8988T (cell line): ENCODE measurements at regions not wholly inside any gene's neighbourhood (a gene's known extent, or its start where the extent isn't known, plus 50 kb on each side); places are given as distances from the start of the nearest gene placed in this dataset.

Experiments
- DNase-seq: peaks from one replicate; pipeline ENCODE4 v3.0.0; 2011

- no peak for DNase-seq
Measured at GRCh38 chr10:5311617-5312016, 53.1 kb upstream of the UCN3 start.

DNA sequence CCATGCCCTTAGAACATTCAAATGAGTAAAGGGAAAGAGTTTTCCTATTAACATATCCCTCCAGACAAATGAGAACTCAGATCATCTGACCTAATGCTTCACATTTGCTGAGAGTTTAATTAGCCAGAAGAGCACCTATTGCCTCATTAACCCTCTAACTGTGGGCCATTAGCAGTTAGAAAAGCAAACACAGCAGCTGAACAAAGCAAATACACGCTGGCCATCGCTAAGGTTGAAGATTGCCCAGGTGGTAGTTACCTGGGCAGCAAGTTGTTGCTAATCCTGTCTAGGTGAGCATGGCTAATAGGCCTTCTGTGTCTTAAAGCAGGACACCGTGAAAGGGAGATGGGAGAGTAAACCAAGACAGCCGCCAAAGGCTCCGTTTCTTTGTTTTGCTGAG is 49.9 kb upstream of the UCN3 start:
- no peak for DNase-seq
